GM12874 (cell line): ENCODE measurements at regions not wholly inside any gene's neighbourhood (a gene's known extent, or its start where the extent isn't known, plus 50 kb on each side); places are given as distances from the start of the nearest gene placed in this dataset.

Source experiments
- TF ChIP-seq, protein P1 (sequence below): IDR thresholded peaks from 2 replicates; pipeline ENCODE4 v1.5.1; 2011; ENCODE audit warnings: low read depth, mild to moderate bottlenecking, control low read depth, low read length, moderate library complexity; ENCODE audit not compliant: insufficient read depth

DNA sequence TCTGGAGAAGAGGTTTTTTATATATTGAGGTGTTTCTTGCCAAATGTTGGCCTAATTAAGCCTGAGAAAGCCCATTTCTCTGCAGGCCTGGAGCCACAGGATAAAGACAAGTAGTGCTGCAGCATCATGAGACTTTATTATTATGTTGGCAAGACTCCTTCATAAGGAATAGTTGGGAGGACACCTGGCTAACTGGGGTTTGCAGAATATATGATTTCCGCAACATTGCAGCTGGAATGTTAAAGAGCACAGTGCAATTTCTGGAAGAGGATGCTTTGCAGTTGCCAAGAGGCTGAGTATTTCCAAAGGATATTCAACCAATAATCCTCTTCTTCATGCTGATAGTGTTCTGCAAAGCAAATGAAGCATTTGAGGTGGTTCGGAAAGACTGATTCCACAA is 1512.8 kb upstream of the LRRTM3 start:
- TF ChIP-seq, protein P1, sequence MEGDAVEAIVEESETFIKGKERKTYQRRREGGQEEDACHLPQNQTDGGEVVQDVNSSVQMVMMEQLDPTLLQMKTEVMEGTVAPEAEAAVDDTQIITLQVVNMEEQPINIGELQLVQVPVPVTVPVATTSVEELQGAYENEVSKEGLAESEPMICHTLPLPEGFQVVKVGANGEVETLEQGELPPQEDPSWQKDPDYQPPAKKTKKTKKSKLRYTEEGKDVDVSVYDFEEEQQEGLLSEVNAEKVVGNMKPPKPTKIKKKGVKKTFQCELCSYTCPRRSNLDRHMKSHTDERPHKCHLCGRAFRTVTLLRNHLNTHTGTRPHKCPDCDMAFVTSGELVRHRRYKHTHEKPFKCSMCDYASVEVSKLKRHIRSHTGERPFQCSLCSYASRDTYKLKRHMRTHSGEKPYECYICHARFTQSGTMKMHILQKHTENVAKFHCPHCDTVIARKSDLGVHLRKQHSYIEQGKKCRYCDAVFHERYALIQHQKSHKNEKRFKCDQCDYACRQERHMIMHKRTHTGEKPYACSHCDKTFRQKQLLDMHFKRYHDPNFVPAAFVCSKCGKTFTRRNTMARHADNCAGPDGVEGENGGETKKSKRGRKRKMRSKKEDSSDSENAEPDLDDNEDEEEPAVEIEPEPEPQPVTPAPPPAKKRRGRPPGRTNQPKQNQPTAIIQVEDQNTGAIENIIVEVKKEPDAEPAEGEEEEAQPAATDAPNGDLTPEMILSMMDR: no peak

DNA sequence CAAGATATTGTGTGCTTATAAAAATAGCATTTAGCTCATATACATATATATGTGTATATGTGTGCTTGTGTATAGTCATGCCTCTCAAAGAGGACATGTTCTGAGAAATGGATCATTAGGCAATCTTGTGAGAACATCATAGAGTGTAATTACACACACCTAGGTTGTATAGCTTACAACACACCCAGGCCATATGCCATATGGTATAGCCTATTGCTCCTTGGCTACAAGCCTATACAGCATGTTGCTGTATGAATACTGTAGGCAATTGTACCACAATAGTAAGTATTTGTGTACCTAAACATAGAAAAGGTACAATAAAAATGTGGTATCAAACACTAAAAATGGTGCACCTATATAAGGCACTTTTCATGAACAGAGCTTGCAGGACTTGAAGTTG is 1510.5 kb upstream of the LRRTM3 start:
- TF ChIP-seq, protein P1: no peak

DNA sequence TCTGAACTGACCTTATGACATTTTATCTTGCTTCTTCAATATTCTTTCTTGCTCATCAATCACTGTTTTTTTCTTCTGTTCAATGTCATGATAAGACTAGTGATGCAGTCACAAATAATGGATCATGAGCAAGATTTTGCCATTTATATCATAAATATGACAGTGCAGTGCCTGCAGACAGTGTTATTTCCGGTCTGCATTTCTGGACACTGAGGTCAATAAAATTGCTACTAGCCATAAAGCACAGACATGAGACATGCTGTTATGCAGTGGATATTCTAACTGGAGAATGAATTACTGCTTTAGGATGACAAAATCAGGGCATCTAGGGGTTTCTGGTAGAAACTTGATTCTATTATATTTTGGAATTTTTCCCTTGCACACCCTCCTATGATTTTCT is 1509.7 kb upstream of the LRRTM3 start:
- TF ChIP-seq, protein P1: no peak

GRCh38 chr10:65419629-65420028 is 1506.2 kb upstream of the LRRTM3 start:
- TF ChIP-seq, protein P1: no peak

DNA sequence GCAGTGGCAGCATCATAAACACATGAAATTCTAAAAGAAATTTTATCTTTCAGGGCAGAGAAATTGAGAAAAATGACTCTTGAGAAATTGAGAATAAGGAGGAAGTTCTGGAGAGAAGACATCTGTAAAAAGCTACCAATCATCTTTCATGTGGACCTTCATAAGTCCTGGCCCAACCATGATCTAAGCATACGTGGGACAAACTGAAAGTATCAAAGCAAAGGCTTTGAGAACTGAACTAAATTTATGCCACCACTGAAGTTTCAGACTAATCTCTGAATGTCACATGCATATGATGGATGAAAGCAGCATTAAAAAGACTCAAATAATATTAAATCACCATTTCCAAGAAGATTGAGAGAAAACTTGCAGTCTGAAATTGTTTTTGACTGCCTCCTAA is 1502.8 kb upstream of the LRRTM3 start:
- TF ChIP-seq, protein P1: no peak

DNA sequence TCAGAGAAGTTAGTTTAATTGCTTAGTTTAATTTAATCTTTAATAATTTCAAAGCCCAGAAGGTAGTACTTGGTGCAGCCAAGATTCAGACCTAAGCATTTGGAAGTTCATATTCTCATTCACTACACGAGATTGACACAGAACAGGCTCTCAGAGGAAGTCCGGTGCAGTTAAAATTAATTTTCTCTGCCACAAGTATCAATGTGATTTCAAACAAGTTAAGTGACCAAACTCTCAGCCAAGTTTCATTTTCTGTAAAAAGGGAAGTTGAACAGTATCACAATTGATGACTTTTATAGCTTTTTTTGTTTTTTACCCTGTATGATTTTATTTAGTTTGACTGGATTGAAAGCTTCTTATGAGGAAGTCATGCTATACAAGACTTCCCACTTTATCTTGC is 1494.9 kb upstream of the LRRTM3 start:
- TF ChIP-seq, protein P1: no peak

GRCh38 chr10:65470986-65471385 is 1454.8 kb upstream of the LRRTM3 start:
- TF ChIP-seq, protein P1: no peak

GRCh38 chr10:65482848-65483247 is 1443.0 kb upstream of the LRRTM3 start:
- TF ChIP-seq, protein P1: no peak
